ENCODE measurements at regions not wholly inside any gene's neighbourhood (a gene's known extent, or its start where the extent isn't known, plus 50 kb on each side); places are given as distances from the start of the nearest gene placed in this dataset.

GRCh38 chr5:97266076-97266475 is 83.0 kb upstream of the RIOK2 start:
- Histone ChIP-seq H3K27me3 (ENCODE audit: control insufficient read depth, insufficient read depth, low read length) (no peaks in the 10 kb centered on the region), H3K4me3 (ENCODE audit: low read depth in 2 of 2, low read length in 2 of 2) (no peak overlapping the region), H3K9me3 (ENCODE audit: control insufficient read depth, insufficient read depth, low read depth, low read length) (no peaks in the 10 kb centered on the region), H3K27ac (ENCODE audit: low read length) (no peak overlapping the region), H3K36me3 (ENCODE audit: control insufficient read depth, insufficient read depth, low read length) (no peaks in the 10 kb centered on the region), H3K4me1 (ENCODE audit: control insufficient read depth, insufficient read depth, low read length) (no peaks in the 10 kb centered on the region; the same call in 1 of the 2 replicates)
- no peak for ATAC-seq
- TF ChIP-seq, protein P1, sequence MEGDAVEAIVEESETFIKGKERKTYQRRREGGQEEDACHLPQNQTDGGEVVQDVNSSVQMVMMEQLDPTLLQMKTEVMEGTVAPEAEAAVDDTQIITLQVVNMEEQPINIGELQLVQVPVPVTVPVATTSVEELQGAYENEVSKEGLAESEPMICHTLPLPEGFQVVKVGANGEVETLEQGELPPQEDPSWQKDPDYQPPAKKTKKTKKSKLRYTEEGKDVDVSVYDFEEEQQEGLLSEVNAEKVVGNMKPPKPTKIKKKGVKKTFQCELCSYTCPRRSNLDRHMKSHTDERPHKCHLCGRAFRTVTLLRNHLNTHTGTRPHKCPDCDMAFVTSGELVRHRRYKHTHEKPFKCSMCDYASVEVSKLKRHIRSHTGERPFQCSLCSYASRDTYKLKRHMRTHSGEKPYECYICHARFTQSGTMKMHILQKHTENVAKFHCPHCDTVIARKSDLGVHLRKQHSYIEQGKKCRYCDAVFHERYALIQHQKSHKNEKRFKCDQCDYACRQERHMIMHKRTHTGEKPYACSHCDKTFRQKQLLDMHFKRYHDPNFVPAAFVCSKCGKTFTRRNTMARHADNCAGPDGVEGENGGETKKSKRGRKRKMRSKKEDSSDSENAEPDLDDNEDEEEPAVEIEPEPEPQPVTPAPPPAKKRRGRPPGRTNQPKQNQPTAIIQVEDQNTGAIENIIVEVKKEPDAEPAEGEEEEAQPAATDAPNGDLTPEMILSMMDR (IDR thresholded peaks at IDR 0.05) = no peak
- TF ChIP-seq, protein P2, sequence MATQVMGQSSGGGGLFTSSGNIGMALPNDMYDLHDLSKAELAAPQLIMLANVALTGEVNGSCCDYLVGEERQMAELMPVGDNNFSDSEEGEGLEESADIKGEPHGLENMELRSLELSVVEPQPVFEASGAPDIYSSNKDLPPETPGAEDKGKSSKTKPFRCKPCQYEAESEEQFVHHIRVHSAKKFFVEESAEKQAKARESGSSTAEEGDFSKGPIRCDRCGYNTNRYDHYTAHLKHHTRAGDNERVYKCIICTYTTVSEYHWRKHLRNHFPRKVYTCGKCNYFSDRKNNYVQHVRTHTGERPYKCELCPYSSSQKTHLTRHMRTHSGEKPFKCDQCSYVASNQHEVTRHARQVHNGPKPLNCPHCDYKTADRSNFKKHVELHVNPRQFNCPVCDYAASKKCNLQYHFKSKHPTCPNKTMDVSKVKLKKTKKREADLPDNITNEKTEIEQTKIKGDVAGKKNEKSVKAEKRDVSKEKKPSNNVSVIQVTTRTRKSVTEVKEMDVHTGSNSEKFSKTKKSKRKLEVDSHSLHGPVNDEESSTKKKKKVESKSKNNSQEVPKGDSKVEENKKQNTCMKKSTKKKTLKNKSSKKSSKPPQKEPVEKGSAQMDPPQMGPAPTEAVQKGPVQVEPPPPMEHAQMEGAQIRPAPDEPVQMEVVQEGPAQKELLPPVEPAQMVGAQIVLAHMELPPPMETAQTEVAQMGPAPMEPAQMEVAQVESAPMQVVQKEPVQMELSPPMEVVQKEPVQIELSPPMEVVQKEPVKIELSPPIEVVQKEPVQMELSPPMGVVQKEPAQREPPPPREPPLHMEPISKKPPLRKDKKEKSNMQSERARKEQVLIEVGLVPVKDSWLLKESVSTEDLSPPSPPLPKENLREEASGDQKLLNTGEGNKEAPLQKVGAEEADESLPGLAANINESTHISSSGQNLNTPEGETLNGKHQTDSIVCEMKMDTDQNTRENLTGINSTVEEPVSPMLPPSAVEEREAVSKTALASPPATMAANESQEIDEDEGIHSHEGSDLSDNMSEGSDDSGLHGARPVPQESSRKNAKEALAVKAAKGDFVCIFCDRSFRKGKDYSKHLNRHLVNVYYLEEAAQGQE (IDR thresholded peaks at IDR 0.05; ENCODE audit: insufficient read depth in 1 of 2, low read depth in 2 of 2, low read length in 1 of 2) = no peak
- TF ChIP-seq SIN3A (IDR thresholded peaks at IDR 0.05; ENCODE audit: borderline replicate concordance, insufficient read depth, low read depth, low read length) (no peak), POLR2AphosphoS5 (IDR thresholded peaks at IDR 0.05; ENCODE audit: low read depth, low read length) (no peak), TCF7L2 (IDR thresholded peaks at IDR 0.05; ENCODE audit: low read depth, low read length) (no peak)
- BruUV-seq (replicated peaks) = no TSS peak
- intact Hi-C loops (cut with micrococcal nuclease; ENCODE audit: unreplicated experiment) (no loop called here), in situ Hi-C loops (cut with HindIII; ENCODE audit: low pct_unique_long_range_greater_than_20kb, low sequenced_read_pairs) (no loop called here)
- CTCF ChIA-PET = no interaction called here
- POLR2A ChIA-PET = no interaction called here
- no peak for DNase-seq (ENCODE audit: low read depth, low spot score)

DNA sequence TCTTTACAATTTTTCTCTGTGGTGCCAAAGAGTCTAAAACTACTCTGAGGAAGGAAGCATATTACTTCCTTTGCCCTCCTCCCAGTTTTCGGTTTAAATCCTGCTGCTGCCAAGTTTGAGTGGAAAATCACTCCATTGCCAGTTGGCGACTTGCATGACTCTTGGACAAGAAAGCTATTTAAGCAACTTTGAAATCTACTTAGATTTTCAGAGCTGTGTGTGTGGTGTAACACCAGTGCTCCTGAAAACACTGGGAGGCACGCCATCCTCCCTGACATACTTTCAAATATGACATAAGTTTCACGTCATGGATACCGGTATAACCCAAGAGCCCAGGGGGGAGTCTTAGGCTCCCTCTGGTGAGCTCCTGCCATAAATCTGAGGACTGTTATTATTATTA is 83.5 kb upstream of the RIOK2 start:
- no peak overlapping the region for H3K27ac ChIP-seq (ENCODE audit: low read length)
- no peaks in the 10 kb centered on the region for H3K27me3 ChIP-seq (ENCODE audit: control insufficient read depth, insufficient read depth, low read length)
- H3K36me3 ChIP-seq (ENCODE audit: control insufficient read depth, insufficient read depth, low read length) = no peaks in the 10 kb centered on the region
- POLR2A ChIA-PET = interaction anchor here (0.6 kb wide), 1 partner anchor 1174 kb away, joined by 10 read pairs; no protein-coding TSS in a partner anchor
- intact Hi-C loops (cut with micrococcal nuclease; ENCODE audit: unreplicated experiment) (no loop called here), in situ Hi-C loops (cut with HindIII; ENCODE audit: low pct_unique_long_range_greater_than_20kb, low sequenced_read_pairs) (no loop called here)
- TF ChIP-seq TCF7L2 (IDR thresholded peaks at IDR 0.05; ENCODE audit: low read depth, low read length) = no peak
- TF ChIP-seq POLR2AphosphoS5 (IDR thresholded peaks at IDR 0.05; ENCODE audit: low read depth, low read length) = no peak
- TF ChIP-seq, protein P2 (IDR thresholded peaks at IDR 0.05; ENCODE audit: insufficient read depth in 1 of 2, low read depth in 2 of 2, low read length in 1 of 2) = no peak
- TF ChIP-seq, protein P1 (IDR thresholded peaks at IDR 0.05) = no peak
- TF ChIP-seq SIN3A (IDR thresholded peaks at IDR 0.05; ENCODE audit: borderline replicate concordance, insufficient read depth, low read depth, low read length) = no peak
- no peaks in the 10 kb centered on the region; the same call in 1 of the 2 replicates for H3K4me1 ChIP-seq (ENCODE audit: control insufficient read depth, insufficient read depth, low read length)
- no TSS peak for BruUV-seq (replicated peaks)
- no peak for ATAC-seq
- CTCF ChIA-PET = no interaction called here
- no peak overlapping the region for H3K4me3 ChIP-seq (ENCODE audit: low read depth in 2 of 2, low read length in 2 of 2)
- no peak for DNase-seq (ENCODE audit: low read depth, low spot score)
- no peaks in the 10 kb centered on the region for H3K9me3 ChIP-seq (ENCODE audit: control insufficient read depth, insufficient read depth, low read depth, low read length)
